ENCODE measurements at regions not wholly inside any gene's neighbourhood (a gene's known extent, or its start where the extent isn't known, plus 50 kb on each side); places are given as distances from the start of the nearest gene placed in this dataset.
"Not testable (repeated sequence)": the region's sequence is repeated elsewhere in the genome, so short reads cannot be mapped to it uniquely, and the experiment has no call there.

GRCh38 chr15:77886805-77887448 is 190.6 kb downstream of the TBC1D2B start:
- Histone ChIP-seq H3K4me3 (ENCODE audit: severe bottlenecking) (no peak overlapping the region), H3K27me3 (ENCODE audit: insufficient read depth, poor library complexity, severe bottlenecking) (no peaks in the 10 kb centered on the region), H3K4me1 (ENCODE audit: insufficient read depth, poor library complexity, severe bottlenecking) (peaks cover 3% of the 10 kb centered on the region), H3K27ac (ENCODE audit: poor library complexity, severe bottlenecking) (no peak overlapping the region), H3K9me3 (ENCODE audit: severe bottlenecking) (no peaks in the 10 kb centered on the region), H3K36me3 (ENCODE audit: low read depth) (no peaks in the 10 kb centered on the region)
- TF ChIP-seq CTCF (IDR thresholded peaks at IDR 0.05; ENCODE audit: poor library complexity, severe bottlenecking) = no peak
- DNase-seq (ENCODE audit: low spot score) (no peak), ATAC-seq (ENCODE audit: low read depth) (no peak)

GRCh38 chr15:77885877-77886500 is 191.5 kb downstream of the TBC1D2B start:
- H3K27ac ChIP-seq (ENCODE audit: poor library complexity, severe bottlenecking); H3K4me1 ChIP-seq (ENCODE audit: insufficient read depth, poor library complexity, severe bottlenecking): not testable (repeated sequence)

GRCh38 chr15:77883012-77883411 is 194.5 kb downstream of the TBC1D2B start:
- H3K36me3 ChIP-seq (ENCODE audit: low read depth); H3K4me3 ChIP-seq (ENCODE audit: severe bottlenecking); DNase-seq (ENCODE audit: low spot score); H3K27ac ChIP-seq (ENCODE audit: poor library complexity, severe bottlenecking); H3K27me3 ChIP-seq (ENCODE audit: insufficient read depth, poor library complexity, severe bottlenecking); H3K4me1 ChIP-seq (ENCODE audit: insufficient read depth, poor library complexity, severe bottlenecking); H3K9me3 ChIP-seq (ENCODE audit: severe bottlenecking); ATAC-seq (ENCODE audit: low read depth): not testable (repeated sequence)

More at GRCh38 chr15:77885877-77886500, 191.5 kb downstream of the TBC1D2B start:
- not testable (repeated sequence) for H3K36me3 ChIP-seq (ENCODE audit: low read depth); H3K27me3 ChIP-seq (ENCODE audit: insufficient read depth, poor library complexity, severe bottlenecking); H3K4me3 ChIP-seq (ENCODE audit: severe bottlenecking); H3K9me3 ChIP-seq (ENCODE audit: severe bottlenecking); ATAC-seq (ENCODE audit: low read depth); DNase-seq (ENCODE audit: low spot score)

- Histone ChIP-seq H3K9me3 (ENCODE audit: severe bottlenecking) (no peaks in the 10 kb centered on the region), H3K27ac (ENCODE audit: poor library complexity, severe bottlenecking) (no peak overlapping the region), H3K36me3 (ENCODE audit: low read depth) (no peaks in the 10 kb centered on the region), H3K4me3 (ENCODE audit: severe bottlenecking) (no peak overlapping the region), H3K27me3 (ENCODE audit: insufficient read depth, poor library complexity, severe bottlenecking) (no peaks in the 10 kb centered on the region), H3K4me1 (ENCODE audit: insufficient read depth, poor library complexity, severe bottlenecking) (no peaks in the 10 kb centered on the region)
- no peak for TF ChIP-seq CTCF (IDR thresholded peaks at IDR 0.05; ENCODE audit: poor library complexity, severe bottlenecking)
- no peak for ATAC-seq (ENCODE audit: low read depth)
- DNase-seq (ENCODE audit: low spot score) = no peak
Measured at GRCh38 chr15:77881950-77882349, 195.6 kb downstream of the TBC1D2B start.

- not testable (repeated sequence) for DNase-seq (ENCODE audit: low spot score); H3K4me3 ChIP-seq (ENCODE audit: severe bottlenecking); H3K36me3 ChIP-seq (ENCODE audit: low read depth); H3K4me1 ChIP-seq (ENCODE audit: insufficient read depth, poor library complexity, severe bottlenecking); H3K9me3 ChIP-seq (ENCODE audit: severe bottlenecking); H3K27ac ChIP-seq (ENCODE audit: poor library complexity, severe bottlenecking); H3K27me3 ChIP-seq (ENCODE audit: insufficient read depth, poor library complexity, severe bottlenecking); ATAC-seq (ENCODE audit: low read depth)
Measured at GRCh38 chr15:77881535-77881934, 196.0 kb downstream of the TBC1D2B start.

GRCh38 chr15:77879466-77879865 is 198.0 kb downstream of the TBC1D2B start:
- H3K4me3 ChIP-seq (ENCODE audit: severe bottlenecking); H3K27ac ChIP-seq (ENCODE audit: poor library complexity, severe bottlenecking); H3K36me3 ChIP-seq (ENCODE audit: low read depth); H3K27me3 ChIP-seq (ENCODE audit: insufficient read depth, poor library complexity, severe bottlenecking); DNase-seq (ENCODE audit: low spot score); ATAC-seq (ENCODE audit: low read depth); H3K4me1 ChIP-seq (ENCODE audit: insufficient read depth, poor library complexity, severe bottlenecking); H3K9me3 ChIP-seq (ENCODE audit: severe bottlenecking): not testable (repeated sequence)

All from RWPE2 (cell line).